ENCODE measurements at regions not wholly inside any gene's neighbourhood (a gene's known extent, or its start where the extent isn't known, plus 50 kb on each side); places are given as distances from the start of the nearest gene placed in this dataset.

- in situ Hi-C loops (cut with MboI; ENCODE audit: low sequenced_read_pairs) = no loop called here
Measured at GRCh38 chr5:167593329-167594060, 698.0 kb upstream of the WWC1 start.

- in situ Hi-C loops (cut with MboI; ENCODE audit: low sequenced_read_pairs) = no loop called here
Measured at GRCh38 chr5:167594061-167594435, 697.4 kb upstream of the WWC1 start.

GRCh38 chr5:167594750-167595149 lies 696.7 kb upstream of the WWC1 start:
- in situ Hi-C loops (cut with MboI; ENCODE audit: low sequenced_read_pairs) = no loop called here

- in situ Hi-C loops (cut with MboI; ENCODE audit: low sequenced_read_pairs) = no loop called here
Measured at GRCh38 chr5:167595196-167595595, 696.2 kb upstream of the WWC1 start.

GRCh38 chr5:167598166-167598565 lies 693.3 kb upstream of the WWC1 start:
- in situ Hi-C loops (cut with MboI; ENCODE audit: low sequenced_read_pairs) = no loop called here

- in situ Hi-C loops (cut with MboI; ENCODE audit: low sequenced_read_pairs) = no loop called here
Measured at GRCh38 chr5:167602067-167602466, 689.4 kb upstream of the WWC1 start.

GRCh38 chr5:167603135-167603534 lies 688.3 kb upstream of the WWC1 start:
- in situ Hi-C loops (cut with MboI; ENCODE audit: low sequenced_read_pairs) = no loop called here

GRCh38 chr5:167608390-167609272 lies 682.8 kb upstream of the WWC1 start:
- in situ Hi-C loops (cut with MboI; ENCODE audit: low sequenced_read_pairs) = no loop called here

- in situ Hi-C loops (cut with MboI; ENCODE audit: low sequenced_read_pairs) = no loop called here
Measured at GRCh38 chr5:167614294-167615021, 677.0 kb upstream of the WWC1 start.

GRCh38 chr5:167616043-167616890 lies 675.2 kb upstream of the WWC1 start:
- in situ Hi-C loops (cut with MboI; ENCODE audit: low sequenced_read_pairs) = no loop called here

- in situ Hi-C loops (cut with MboI; ENCODE audit: low sequenced_read_pairs) = no loop called here
Measured at GRCh38 chr5:167623354-167623753, 668.1 kb upstream of the WWC1 start.

GRCh38 chr5:167624053-167624452 lies 667.4 kb upstream of the WWC1 start:
- in situ Hi-C loops (cut with MboI; ENCODE audit: low sequenced_read_pairs) = no loop called here

- in situ Hi-C loops (cut with MboI; ENCODE audit: low sequenced_read_pairs) = no loop called here
Measured at GRCh38 chr5:167626341-167627123, 664.9 kb upstream of the WWC1 start.

- in situ Hi-C loops (cut with MboI; ENCODE audit: low sequenced_read_pairs) = no loop called here
Measured at GRCh38 chr5:167629634-167630033, 661.8 kb upstream of the WWC1 start.

GRCh38 chr5:167631191-167631590 lies 660.3 kb upstream of the WWC1 start:
- in situ Hi-C loops (cut with MboI; ENCODE audit: low sequenced_read_pairs) = no loop called here

GRCh38 chr5:167633114-167633513 lies 658.3 kb upstream of the WWC1 start:
- in situ Hi-C loops (cut with MboI; ENCODE audit: low sequenced_read_pairs) = no loop called here

- in situ Hi-C loops (cut with MboI; ENCODE audit: low sequenced_read_pairs) = no loop called here
Measured at GRCh38 chr5:167633931-167634341, 657.5 kb upstream of the WWC1 start.

- in situ Hi-C loops (cut with MboI; ENCODE audit: low sequenced_read_pairs) = no loop called here
Measured at GRCh38 chr5:167634432-167634831, 657.0 kb upstream of the WWC1 start.

- in situ Hi-C loops (cut with MboI; ENCODE audit: low sequenced_read_pairs) = no loop called here
Measured at GRCh38 chr5:167638816-167639215, 652.6 kb upstream of the WWC1 start.

- in situ Hi-C loops (cut with MboI; ENCODE audit: low sequenced_read_pairs) = no loop called here
Measured at GRCh38 chr5:167639273-167639672, 652.2 kb upstream of the WWC1 start.

Measured in HL-60/S4 (cell line).